ENCODE measurements at regions not wholly inside any gene's neighbourhood (a gene's known extent, or its start where the extent isn't known, plus 50 kb on each side); places are given as distances from the start of the nearest gene placed in this dataset.

DNA sequence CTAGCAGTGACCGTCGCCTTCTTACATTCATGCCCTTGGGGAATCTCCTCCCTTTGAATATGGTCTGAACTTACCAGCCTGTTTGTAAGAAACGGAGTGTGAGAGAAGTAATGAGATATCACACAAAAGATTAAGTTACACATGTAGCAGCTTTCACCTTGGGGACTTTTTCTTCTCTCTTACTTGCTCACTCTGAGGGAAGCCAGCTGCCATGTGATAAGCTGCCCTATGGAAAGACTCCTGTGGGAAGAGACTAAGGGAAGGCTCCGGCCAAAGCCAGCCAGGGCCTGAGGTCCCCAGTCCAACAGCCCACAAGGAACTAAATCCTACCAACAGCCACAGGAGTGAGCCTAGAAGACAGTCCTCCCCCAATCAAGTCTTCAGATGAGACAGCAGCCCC lies 190.4 kb upstream of the TSC22D2 start:
- H3K9me3 Mint-ChIP-seq = peaks cover 0 to 16% (median 6%) of the 10 kb centered on the region in 7 donors
- H3K4me1 Mint-ChIP-seq = peaks cover 8 to 12% (median 8%) of the 10 kb centered on the region in 3 donors
- H3K4me3 Mint-ChIP-seq = peak overlapping the region in 1 of 8 donors; percentile 24
- peaks cover 0 to 8% of the 10 kb centered on the region in 2 donors for H3K36me3 Mint-ChIP-seq
- no peak overlapping the region for H3K27ac Mint-ChIP-seq
- peaks cover 39 to 73% (median 53%) of the 10 kb centered on the region in 3 donors for H3K27me3 Mint-ChIP-seq
- ATAC-seq (ENCODE audit: low read depth in 2 of 2) (no peak), DNase-seq (no peak)

DNA sequence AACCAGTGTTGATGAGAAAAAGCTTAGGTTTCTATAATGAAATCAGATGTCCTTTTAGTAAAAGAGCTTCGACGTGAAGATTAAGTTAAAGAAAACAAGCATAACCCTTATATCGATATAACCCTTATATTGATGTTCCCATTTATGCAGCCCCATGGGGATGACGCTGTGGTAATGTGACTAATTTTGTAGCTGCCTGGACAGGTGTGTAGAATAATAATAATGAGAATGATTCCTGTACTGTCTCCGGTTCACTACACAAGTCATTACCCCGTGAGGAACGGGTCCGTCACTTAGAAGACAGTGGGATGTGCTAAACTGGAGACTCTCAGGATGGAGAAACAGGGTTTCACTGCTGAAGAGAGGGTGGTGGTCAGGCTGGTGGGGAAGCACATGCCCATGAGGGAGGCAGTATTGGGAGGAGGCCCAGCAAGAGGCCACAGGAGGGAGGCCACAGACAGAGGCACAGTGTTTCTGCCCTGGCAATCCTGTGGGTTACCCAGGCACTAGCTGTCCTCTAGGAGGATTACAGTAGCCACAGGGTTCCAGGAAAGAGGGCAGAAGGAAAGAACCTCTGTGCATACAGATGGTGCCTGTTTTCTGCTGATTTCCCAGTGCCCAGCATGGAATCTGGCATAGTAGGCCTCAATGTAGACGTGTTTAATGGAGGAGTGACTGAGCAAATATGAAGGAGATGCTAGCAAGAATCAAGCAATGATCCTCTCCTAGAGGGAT lies 191.1 kb upstream of the TSC22D2 start:
- Mint-ChIP-seq H3K4me1 (peaks cover 8 to 12% (median 8%) of the 10 kb centered on the region in 3 donors), H3K27ac (no peak overlapping the region), H3K27me3 (peaks cover 32 to 73% (median 46%) of the 10 kb centered on the region in 3 donors), H3K4me3 (peak overlapping the region in 1 of 8 donors; percentile 0), H3K9me3 (peaks cover 0 to 16% (median 6%) of the 10 kb centered on the region in 7 donors), H3K36me3 (peaks cover 0 to 8% of the 10 kb centered on the region in 2 donors)
- ATAC-seq (ENCODE audit: low read depth in 2 of 2) (no peak), DNase-seq (no peak)

DNA sequence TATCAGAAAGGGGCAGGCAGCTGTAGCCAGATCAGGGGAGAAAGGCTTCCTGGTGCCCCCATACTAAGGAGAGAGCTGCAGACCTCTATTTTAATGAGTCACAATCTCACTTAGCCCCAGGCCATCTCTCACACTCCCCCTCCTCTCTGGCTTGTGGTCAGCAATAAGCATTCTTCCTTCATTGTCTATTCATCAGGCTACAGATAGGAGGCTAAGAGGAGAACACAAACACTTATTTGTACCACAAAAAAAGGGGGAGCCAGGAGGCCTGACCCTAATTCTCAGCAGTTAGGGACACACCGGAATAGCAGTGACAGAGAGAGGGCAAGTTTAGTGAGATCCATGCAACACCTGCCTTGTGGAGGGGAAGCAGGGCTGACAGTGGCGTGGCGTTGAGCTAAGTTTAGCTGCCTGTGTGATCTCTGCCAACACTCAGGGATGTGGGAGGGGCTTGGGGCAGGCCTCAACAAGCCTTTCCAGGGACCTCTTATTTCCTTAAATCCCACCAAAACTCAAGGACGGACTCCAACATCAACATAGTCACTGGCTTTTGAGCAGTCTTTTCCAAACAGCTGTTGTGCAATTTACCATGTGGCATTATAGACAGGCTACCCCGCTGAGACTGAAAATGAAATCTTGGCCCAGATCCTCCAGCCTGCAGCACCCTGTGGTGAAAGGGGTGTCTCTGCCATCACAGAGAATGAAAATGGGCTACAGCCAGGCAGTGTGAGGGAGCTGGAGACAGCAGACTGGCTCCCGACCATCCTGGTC lies 191.9 kb upstream of the TSC22D2 start:
- Mint-ChIP-seq H3K27ac (peak overlapping the region in 1 of 6 donors; percentile 22), H3K4me3 (no peak overlapping the region), H3K4me1 (peaks cover 6 to 9% (median 7%) of the 10 kb centered on the region in 3 donors), H3K36me3 (peaks cover 0 to 8% of the 10 kb centered on the region in 2 donors), H3K9me3 (peaks cover 0 to 16% (median 6%) of the 10 kb centered on the region in 7 donors), H3K27me3 (peaks cover 26 to 65% (median 38%) of the 10 kb centered on the region in 3 donors)
- ATAC-seq (ENCODE audit: low read depth in 2 of 2) (no peak), DNase-seq (no peak)

DNA sequence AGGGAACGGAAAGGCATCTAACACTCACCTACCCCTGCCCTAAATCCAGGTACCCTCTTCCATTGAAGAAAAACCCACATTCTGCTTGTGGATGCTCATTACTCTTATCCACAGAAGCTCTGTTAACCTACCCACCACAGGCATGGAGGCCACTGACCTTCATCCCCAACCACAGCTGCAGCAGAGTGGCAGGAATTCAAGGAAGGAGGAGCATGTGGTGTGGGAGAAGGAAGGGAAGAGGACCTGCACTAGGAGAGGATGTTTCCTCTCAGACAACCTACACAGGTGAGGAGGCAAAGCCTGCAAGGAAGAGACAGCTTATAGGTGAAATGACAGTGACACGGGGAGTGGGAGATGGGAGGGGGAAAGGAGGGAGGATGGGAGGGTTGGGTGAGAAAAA lies 192.5 kb upstream of the TSC22D2 start:
- DNase-seq (no peak), ATAC-seq (ENCODE audit: low read depth in 2 of 2) (no peak)
- Mint-ChIP-seq H3K4me1 (peaks cover 4 to 6% (median 5%) of the 10 kb centered on the region in 3 donors), H3K36me3 (peaks cover 0 to 8% of the 10 kb centered on the region in 2 donors), H3K4me3 (no peak overlapping the region), H3K27ac (peak overlapping the region in 1 of 6 donors; percentile 22), H3K9me3 (peaks cover 0 to 16% (median 6%) of the 10 kb centered on the region in 7 donors), H3K27me3 (peaks cover 26 to 66% (median 34%) of the 10 kb centered on the region in 3 donors)

DNA sequence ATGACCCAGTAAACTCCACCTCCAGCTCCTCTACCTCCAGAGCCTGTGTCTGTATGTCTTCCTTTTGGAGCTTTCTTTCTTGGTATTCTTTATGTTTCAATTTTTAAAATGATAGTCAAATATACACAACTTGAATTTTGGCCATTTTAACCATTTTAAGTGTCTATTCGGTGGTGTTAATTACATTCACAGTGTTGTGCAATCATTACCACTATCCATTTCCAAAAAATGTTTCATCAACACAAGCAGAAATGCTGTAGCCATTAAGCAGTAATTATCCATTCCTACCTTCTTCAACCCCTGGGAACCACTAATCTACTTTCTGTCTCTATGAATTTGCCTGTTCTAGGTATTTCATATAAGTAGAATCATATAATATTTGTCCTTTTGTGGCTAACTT lies 194.5 kb upstream of the TSC22D2 start:
- Mint-ChIP-seq H3K4me3 (no peak overlapping the region), H3K36me3 (peaks cover 0 to 8% of the 10 kb centered on the region in 2 donors), H3K27ac (no peak overlapping the region), H3K4me1 (no peaks in the 10 kb centered on the region), H3K9me3 (peaks cover 0 to 16% (median 6%) of the 10 kb centered on the region in 7 donors), H3K27me3 (peaks cover 31 to 68% (median 39%) of the 10 kb centered on the region in 3 donors)
- ATAC-seq (ENCODE audit: low read depth in 2 of 2) (no peak), DNase-seq (no peak)

DNA sequence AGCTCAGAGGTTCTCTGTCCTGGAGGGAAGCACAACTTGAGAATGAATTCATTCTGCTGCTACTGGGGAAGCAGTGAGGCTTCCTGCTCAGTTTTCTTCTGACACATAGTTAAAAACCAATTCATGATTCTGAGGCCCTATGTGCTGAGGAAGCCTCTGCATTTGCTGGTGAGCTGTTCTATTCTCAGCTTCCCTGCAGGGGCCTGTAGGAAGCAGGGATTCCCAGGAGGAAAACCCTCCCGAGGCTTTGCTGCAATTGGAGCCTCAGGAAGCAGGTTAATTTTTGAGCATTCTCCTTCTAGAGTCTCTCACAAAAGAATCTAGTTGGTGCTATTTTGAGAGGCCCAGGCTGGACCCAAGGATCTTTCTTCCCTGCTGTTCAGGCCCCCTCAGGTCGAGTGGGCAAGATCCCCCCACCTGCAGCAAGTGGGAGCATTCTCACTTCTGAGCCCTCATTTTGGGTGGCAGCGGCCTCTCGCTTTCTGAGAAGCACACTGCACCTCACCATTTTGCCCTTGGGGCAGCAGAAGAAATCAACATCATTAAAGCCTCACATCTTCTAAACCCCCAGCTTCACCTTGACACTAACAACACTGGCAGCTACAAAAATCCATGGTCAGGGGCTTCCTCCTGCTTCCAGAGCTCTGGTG lies 197.5 kb upstream of the TSC22D2 start:
- Mint-ChIP-seq H3K4me3 (no peak overlapping the region), H3K36me3 (no peaks in the 10 kb centered on the region), H3K27me3 (peaks cover 27 to 54% (median 32%) of the 10 kb centered on the region in 3 donors), H3K4me1 (no peaks in the 10 kb centered on the region), H3K9me3 (peaks cover 0 to 3% (median 0%) of the 10 kb centered on the region in 7 donors), H3K27ac (no peak overlapping the region)
- no peak for DNase-seq
- ATAC-seq (ENCODE audit: low read depth in 2 of 2) = no peak

DNA sequence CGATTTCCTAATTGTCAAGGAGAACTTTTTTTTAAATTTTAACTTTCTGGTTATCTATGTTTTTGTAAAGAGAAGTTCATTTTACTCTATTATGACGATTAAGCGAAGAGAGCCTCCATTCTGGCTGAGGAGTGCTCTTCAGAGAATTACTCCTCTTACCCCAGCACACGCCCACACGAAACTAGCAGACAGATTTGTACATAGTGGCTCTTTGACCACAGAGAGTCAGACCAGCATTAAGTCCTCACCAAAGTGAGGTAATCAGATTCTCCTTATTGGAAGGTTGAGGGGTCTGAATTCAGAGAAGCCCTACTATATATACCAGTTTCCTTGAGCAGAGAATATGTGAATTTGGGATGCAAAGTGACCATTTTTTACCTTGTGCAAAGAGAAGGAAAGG lies 204.8 kb upstream of the TSC22D2 start:
- H3K36me3 Mint-ChIP-seq = no peaks in the 10 kb centered on the region

DNA sequence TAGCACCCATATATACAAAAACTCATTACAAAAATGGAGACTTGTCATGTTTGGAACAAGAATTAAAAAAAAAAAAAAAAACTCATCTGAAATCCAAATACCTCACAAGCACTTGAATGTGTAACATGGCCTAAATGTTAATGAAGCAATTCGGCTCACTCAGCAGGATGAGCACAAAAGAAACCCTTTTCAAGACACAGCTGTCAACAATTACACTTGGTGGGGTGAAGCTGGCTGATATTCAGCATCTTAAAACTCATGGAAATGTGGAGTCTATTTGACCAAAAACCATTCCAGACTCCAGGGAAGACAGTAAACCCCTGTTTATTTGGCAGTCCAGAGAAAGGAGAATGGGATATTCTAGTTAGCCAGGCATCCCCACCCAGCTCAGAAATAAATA lies 205.4 kb upstream of the TSC22D2 start:
- Mint-ChIP-seq H3K4me1 (no peaks in the 10 kb centered on the region), H3K27ac (no peak overlapping the region), H3K36me3 (no peaks in the 10 kb centered on the region), H3K9me3 (no peaks in the 10 kb centered on the region), H3K27me3 (peaks cover 15 to 23% (median 20%) of the 10 kb centered on the region in 3 donors), H3K4me3 (no peak overlapping the region)
- DNase-seq (no peak), ATAC-seq (ENCODE audit: low read depth in 2 of 2) (no peak)

More for the DNA sequence above, 204.8 kb upstream of the TSC22D2 start:
- peaks cover 16 to 26% (median 25%) of the 10 kb centered on the region in 3 donors for H3K27me3 Mint-ChIP-seq
- no peaks in the 10 kb centered on the region for H3K9me3 Mint-ChIP-seq
- DNase-seq (no peak), ATAC-seq (ENCODE audit: low read depth in 2 of 2) (no peak)
- no peak overlapping the region for H3K27ac Mint-ChIP-seq
- H3K4me3 Mint-ChIP-seq = no peak overlapping the region
- H3K4me1 Mint-ChIP-seq = no peaks in the 10 kb centered on the region

DNA sequence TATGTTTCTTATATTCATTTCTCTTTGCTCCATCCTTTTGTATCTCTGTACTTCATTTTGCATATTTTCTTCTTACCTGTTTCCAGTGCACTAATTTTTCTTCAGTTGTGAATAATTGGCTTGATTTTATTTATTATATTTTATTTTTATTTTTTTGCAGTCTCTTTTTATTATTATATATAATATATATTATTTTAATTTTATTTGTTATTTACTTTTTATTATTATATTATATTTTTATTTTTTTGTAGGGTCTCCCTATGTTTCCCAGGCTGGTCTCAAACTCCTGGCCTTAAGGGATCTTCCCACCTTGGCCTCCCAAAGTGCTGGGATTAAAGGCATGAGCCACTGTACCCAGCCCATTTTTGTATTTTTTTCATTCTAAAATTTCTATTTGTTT lies 213.1 kb upstream of the TSC22D2 start:
- no peaks in the 10 kb centered on the region for H3K36me3 Mint-ChIP-seq
- H3K4me1 Mint-ChIP-seq = no peaks in the 10 kb centered on the region
- no peak overlapping the region for H3K4me3 Mint-ChIP-seq
- H3K27ac Mint-ChIP-seq = no peak overlapping the region
- peaks cover 24 to 35% (median 26%) of the 10 kb centered on the region in 3 donors for H3K27me3 Mint-ChIP-seq
- no peak for ATAC-seq (ENCODE audit: low read depth in 2 of 2)
- H3K9me3 Mint-ChIP-seq = peaks cover 0 to 8% (median 2%) of the 10 kb centered on the region in 7 donors
- no peak for DNase-seq

DNA sequence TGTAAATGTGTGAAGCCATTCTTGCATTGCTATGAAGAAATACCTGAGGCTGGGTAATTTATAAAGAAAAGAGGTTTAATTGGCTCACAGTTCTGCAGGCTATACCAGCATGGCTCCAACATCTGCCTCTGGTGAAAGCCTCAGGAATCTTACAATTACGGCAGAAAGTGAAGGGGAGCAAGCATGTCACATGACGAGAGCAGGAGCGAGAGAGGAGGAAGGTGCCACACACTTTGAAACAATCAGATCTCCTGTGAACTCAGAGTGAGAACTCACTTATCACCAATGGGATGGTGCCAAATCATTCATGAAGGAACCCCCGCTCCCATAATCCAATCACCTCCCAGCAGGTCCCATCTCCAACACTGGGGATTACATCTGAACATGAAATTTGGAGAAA lies 213.6 kb upstream of the TSC22D2 start:
- ATAC-seq (ENCODE audit: low read depth in 2 of 2) (no peak), DNase-seq (no peak)
- no peak overlapping the region for H3K27ac Mint-ChIP-seq
- no peaks in the 10 kb centered on the region for H3K36me3 Mint-ChIP-seq
- peaks cover 24 to 39% (median 26%) of the 10 kb centered on the region in 3 donors for H3K27me3 Mint-ChIP-seq
- H3K4me1 Mint-ChIP-seq = no peaks in the 10 kb centered on the region
- H3K9me3 Mint-ChIP-seq = peaks cover 0 to 12% (median 5%) of the 10 kb centered on the region in 7 donors
- no peak overlapping the region for H3K4me3 Mint-ChIP-seq

DNA sequence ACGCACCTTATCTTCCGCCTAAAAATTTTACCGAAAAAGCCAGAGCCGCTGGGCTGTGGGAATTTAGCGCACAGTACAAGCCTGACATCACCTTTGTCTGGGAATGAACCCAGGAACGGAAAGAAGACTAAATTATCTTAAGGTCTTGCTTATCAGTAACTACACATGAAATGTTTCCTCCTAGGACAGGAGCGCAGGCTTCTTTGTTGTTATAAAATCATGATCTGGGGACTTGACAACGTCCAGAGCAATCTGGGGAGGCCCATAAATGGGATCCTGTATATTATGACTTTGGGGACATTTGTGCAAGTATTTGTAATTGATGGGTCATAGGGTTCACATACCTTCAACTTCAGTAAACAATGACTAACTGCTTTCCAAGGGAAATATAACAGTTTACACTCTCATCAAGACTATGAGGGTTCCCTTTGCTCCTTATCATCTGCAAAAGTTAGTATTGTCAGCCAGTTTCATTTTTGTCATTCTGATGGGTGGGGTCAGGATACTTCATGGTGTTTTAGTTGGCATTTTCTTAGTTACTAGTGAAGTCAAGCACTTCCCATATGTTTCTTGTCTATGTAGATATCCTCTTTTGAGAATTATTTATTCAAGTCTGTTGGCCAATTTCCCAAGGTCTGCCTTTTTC lies 213.9 kb upstream of the PFN2 start:
- Mint-ChIP-seq H3K36me3 (no peaks in the 10 kb centered on the region), H3K27ac (no peak overlapping the region), H3K4me1 (no peaks in the 10 kb centered on the region), H3K9me3 (peaks cover 0 to 14% (median 8%) of the 10 kb centered on the region in 7 donors), H3K27me3 (peaks cover 11 to 29% (median 19%) of the 10 kb centered on the region in 3 donors), H3K4me3 (no peak overlapping the region)
- ATAC-seq (ENCODE audit: low read depth in 2 of 2) = no peak
- DNase-seq = no peak

DNA sequence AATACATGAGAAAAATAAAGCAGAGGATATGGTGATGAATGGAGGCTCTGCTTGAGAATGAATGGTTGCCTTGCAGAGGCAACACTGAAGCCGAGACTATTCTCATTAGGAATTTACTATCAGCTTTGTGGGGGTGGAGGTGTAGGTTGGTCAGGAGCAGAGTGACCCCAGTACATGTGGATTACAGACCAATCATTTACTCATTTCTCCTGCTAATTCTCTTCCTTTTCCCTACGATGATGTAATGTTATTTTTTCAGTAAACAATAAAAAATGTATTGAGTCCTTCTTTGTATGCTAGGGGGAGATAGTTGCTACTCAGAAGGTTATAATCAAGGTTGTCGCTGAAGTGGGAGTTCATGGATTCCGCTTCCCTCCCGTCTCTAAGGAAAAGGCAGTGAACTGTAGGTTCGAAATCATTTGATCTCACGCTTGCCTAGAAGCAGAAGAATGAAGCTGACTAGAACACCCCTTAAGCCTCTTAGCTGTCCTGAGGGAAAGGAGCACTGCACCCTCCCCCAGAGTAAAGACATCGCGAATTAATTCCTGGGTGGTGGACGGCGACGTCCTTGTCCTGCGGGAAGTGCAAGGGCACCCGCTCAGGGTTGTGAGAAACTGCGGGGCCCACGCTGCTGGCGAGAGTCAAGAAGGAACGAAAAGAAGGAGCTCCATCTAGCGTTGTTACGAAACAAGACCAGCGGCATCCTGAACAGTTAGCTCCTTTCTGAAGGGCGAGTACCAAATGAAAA lies 213.2 kb upstream of the PFN2 start:
- no peak overlapping the region for H3K4me3 Mint-ChIP-seq
- no peaks in the 10 kb centered on the region for H3K4me1 Mint-ChIP-seq
- peak; percentile 70 to 77 for ATAC-seq (ENCODE audit: low read depth in 2 of 2)
- no peaks in the 10 kb centered on the region for H3K36me3 Mint-ChIP-seq
- H3K27me3 Mint-ChIP-seq = peaks cover 16 to 28% (median 19%) of the 10 kb centered on the region in 3 donors
- H3K27ac Mint-ChIP-seq = no peak overlapping the region
- peaks cover 0 to 8% (median 6%) of the 10 kb centered on the region in 7 donors for H3K9me3 Mint-ChIP-seq
- DNase-seq = peak; percentile 23

Data from naive B cell (primary cell).